Body of pancreas (tissue), 4 donors: ENCODE measurements at regions not wholly inside any gene's neighbourhood (a gene's known extent, or its start where the extent isn't known, plus 50 kb on each side); places are given as distances from the start of the nearest gene placed in this dataset.

ENCODE experiments used
- CTCF ChIP-seq, 7 experiments: fragments of 450-650 bp in 4 of 7; fragments of 200-600 bp in 3 of 7; sonication (generic) in 3 of 7; IDR thresholded peaks; one replicate each; pipeline ENCODE4 v1.5.1; 2016 to 2019; ENCODE audit warnings: antibody characterized with exemption in 7 of 7
- POLR2A ChIP-seq, 3 donors: fragments of 450-650 bp; IDR thresholded peaks; one replicate each; pipeline ENCODE4 v1.6.1; 2016; ENCODE audit warnings: antibody characterized with exemption in 3 of 3, mild to moderate bottlenecking in 2 of 3

GRCh38 chr5:145544401-145544800, 290.7 kb downstream of the PRELID2 start:
- TF ChIP-seq CTCF (IDR thresholded peaks at IDR 0.05), result no peak
- no peak for TF ChIP-seq POLR2A (IDR thresholded peaks at IDR 0.05)
